ENCODE measurements at regions not wholly inside any gene's neighbourhood (a gene's known extent, or its start where the extent isn't known, plus 50 kb on each side); places are given as distances from the start of the nearest gene placed in this dataset.

DNA sequence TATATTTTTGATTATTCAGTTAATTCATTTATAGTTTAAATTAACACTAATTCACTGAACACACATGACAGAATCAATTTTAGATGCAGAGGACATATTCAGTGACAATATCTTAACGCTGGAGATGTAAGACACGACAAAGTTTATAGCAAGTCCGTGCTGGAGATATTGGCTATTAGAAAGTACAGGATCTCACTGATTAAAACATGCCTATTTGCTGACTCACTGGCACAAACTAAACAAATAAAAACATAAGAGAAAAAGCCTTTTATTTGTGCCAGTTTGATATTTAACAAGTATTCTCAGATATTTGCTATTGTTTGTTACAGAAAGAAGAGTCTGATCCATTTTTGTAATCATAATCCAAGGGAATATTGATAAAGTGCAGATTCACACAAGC is 1122.9 kb upstream of the B3GALT2 start:
- no peaks in the 10 kb centered on the region for H3K9me3 Mint-ChIP-seq
- H3K36me3 Mint-ChIP-seq (ENCODE audit: low read depth): no peaks in the 10 kb centered on the region
- no peak overlapping the region for H3K27ac Mint-ChIP-seq
- no peaks in the 10 kb centered on the region for H3K4me1 Mint-ChIP-seq
- no peaks in the 10 kb centered on the region for H3K27me3 Mint-ChIP-seq (ENCODE audit: low read depth)
- TF ChIP-seq, protein P1, sequence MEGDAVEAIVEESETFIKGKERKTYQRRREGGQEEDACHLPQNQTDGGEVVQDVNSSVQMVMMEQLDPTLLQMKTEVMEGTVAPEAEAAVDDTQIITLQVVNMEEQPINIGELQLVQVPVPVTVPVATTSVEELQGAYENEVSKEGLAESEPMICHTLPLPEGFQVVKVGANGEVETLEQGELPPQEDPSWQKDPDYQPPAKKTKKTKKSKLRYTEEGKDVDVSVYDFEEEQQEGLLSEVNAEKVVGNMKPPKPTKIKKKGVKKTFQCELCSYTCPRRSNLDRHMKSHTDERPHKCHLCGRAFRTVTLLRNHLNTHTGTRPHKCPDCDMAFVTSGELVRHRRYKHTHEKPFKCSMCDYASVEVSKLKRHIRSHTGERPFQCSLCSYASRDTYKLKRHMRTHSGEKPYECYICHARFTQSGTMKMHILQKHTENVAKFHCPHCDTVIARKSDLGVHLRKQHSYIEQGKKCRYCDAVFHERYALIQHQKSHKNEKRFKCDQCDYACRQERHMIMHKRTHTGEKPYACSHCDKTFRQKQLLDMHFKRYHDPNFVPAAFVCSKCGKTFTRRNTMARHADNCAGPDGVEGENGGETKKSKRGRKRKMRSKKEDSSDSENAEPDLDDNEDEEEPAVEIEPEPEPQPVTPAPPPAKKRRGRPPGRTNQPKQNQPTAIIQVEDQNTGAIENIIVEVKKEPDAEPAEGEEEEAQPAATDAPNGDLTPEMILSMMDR (IDR thresholded peaks at IDR 0.05; ENCODE audit: unreplicated experiment in 3 of 3): no peak
- H3K4me3 Mint-ChIP-seq: no peak overlapping the region

DNA sequence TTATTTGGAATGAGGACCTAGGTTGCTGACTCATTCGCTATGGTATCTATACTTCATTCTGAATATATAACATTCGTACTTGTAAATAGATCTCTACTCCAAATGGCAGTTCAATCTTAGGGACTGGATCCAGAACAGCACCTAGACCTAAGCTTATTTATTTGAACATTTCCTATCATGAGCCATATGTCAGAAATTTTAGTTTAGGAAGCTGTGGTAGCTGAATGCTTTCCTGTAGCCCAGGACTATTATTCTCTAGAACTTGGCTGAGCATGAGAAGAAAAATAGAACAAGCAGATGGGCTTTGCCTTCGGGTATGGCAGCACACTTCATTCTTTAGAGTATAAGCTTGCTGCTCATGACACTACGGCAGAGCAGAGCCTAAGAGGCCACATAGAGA is 1114.4 kb upstream of the B3GALT2 start:
- Mint-ChIP-seq H3K36me3 (ENCODE audit: low read depth) (no peaks in the 10 kb centered on the region), H3K27ac (no peak overlapping the region), H3K4me3 (no peak overlapping the region), H3K27me3 (ENCODE audit: low read depth) (no peaks in the 10 kb centered on the region), H3K4me1 (no peaks in the 10 kb centered on the region), H3K9me3 (no peaks in the 10 kb centered on the region)
- TF ChIP-seq, protein P1 (IDR thresholded peaks at IDR 0.05; ENCODE audit: unreplicated experiment in 3 of 3): no peak

DNA sequence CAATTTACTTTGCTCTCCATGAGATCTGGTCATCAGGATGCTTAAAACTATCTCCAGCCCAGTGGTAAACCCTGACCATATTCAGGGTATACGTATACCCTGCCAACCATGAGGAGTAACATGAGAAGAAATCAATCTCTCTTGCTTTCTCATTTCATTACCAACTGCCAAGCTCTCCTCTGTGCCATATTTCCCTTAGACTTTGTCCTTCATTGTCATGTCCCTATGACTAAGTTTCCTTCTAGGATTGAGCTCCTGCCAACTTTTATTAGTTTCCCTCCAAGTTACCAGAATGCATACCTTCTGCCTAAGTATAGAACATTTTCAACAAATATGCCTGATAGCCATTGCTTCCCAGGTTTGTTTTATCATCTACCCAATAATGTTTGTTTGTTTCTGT is 1113.9 kb upstream of the B3GALT2 start:
- H3K4me1 Mint-ChIP-seq: no peaks in the 10 kb centered on the region
- no peak overlapping the region for H3K4me3 Mint-ChIP-seq
- H3K36me3 Mint-ChIP-seq (ENCODE audit: low read depth): no peaks in the 10 kb centered on the region
- TF ChIP-seq, protein P1 (IDR thresholded peaks at IDR 0.05; ENCODE audit: unreplicated experiment in 3 of 3): no peak
- H3K27me3 Mint-ChIP-seq (ENCODE audit: low read depth): no peaks in the 10 kb centered on the region
- H3K9me3 Mint-ChIP-seq: no peaks in the 10 kb centered on the region
- H3K27ac Mint-ChIP-seq: no peak overlapping the region

DNA sequence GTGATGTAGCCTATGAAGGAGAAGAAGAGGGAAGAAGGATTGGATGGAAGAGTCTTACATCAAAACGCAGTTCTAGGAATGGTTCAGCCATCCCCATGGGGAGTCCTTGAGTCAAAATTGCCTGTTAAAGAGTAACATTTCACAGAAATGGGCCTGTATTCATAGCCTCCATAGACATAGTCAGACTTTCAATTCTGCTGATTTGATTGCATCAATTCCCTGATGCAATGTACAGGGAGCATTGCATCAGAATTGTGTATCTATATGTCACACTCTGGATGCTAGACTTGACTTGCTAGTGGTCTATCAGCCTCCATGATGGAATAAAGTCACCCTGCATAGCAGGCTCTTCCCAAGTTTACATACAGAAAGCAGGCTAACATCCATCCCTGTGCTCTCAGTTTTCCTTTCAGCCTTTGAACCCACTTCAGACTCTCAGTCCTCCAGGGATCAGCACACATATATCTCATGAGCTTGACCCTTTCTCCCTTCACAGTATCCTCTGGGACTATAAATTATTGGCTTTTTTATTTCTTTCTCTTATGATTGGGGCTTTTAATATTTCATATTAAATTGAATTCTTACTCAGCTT is 1111.7 kb upstream of the B3GALT2 start:
- TF ChIP-seq, protein P1 (IDR thresholded peaks at IDR 0.05; ENCODE audit: unreplicated experiment in 3 of 3): no peak
- H3K9me3 Mint-ChIP-seq: no peaks in the 10 kb centered on the region
- H3K36me3 Mint-ChIP-seq (ENCODE audit: low read depth): no peaks in the 10 kb centered on the region
- no peaks in the 10 kb centered on the region for H3K27me3 Mint-ChIP-seq (ENCODE audit: low read depth)
- no peak overlapping the region for H3K27ac Mint-ChIP-seq
- H3K4me3 Mint-ChIP-seq: no peak overlapping the region
- no peaks in the 10 kb centered on the region for H3K4me1 Mint-ChIP-seq

DNA sequence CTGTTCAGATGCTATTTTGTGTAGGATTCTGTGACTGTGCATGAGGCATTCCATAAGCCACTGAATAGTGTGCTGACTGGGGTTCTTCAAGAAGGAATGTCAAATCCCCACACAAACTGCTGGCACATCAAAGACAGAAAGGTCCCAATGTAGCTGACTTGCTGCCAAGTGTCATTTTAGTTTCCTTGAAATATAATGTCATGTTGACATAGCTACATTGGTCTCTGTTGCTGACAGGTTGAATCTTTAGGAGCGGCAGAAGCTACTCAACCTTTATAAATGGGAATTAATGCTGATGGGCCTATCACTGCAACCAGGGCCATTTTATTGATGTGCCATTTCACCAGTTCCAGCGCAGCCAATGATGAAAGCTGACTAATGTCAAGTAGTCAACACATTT is 1110.7 kb upstream of the B3GALT2 start:
- H3K27ac Mint-ChIP-seq: no peak overlapping the region
- H3K4me3 Mint-ChIP-seq: no peak overlapping the region
- TF ChIP-seq, protein P1 (IDR thresholded peaks at IDR 0.05; ENCODE audit: unreplicated experiment in 3 of 3): no peak
- no peaks in the 10 kb centered on the region for H3K4me1 Mint-ChIP-seq
- no peaks in the 10 kb centered on the region for H3K9me3 Mint-ChIP-seq
- H3K27me3 Mint-ChIP-seq (ENCODE audit: low read depth): no peaks in the 10 kb centered on the region
- no peaks in the 10 kb centered on the region for H3K36me3 Mint-ChIP-seq (ENCODE audit: low read depth)

DNA sequence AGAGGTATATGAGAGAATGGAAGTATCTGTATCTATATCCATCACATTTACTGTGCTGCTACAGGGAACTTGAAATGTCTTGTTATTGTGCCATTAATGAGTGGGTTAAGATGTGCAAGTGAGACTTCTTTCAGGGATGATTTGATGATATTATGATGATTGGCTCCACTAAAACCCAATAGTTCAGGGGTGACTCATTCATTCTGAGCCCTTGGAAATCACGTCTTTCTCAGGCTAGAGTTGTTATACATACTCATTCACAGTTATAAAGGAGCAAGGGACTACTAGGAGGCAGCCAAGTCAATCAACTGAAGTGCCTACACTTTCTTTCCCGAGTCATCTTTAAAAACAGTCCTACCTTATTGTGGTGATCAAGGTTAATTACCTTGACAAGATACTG is 1109.8 kb upstream of the B3GALT2 start:
- no peak overlapping the region for H3K4me3 Mint-ChIP-seq
- TF ChIP-seq, protein P1 (IDR thresholded peaks at IDR 0.05; ENCODE audit: unreplicated experiment in 3 of 3): no peak
- H3K27ac Mint-ChIP-seq: no peak overlapping the region
- no peaks in the 10 kb centered on the region for H3K9me3 Mint-ChIP-seq
- no peaks in the 10 kb centered on the region for H3K27me3 Mint-ChIP-seq (ENCODE audit: low read depth)
- no peaks in the 10 kb centered on the region for H3K4me1 Mint-ChIP-seq
- H3K36me3 Mint-ChIP-seq (ENCODE audit: low read depth): no peaks in the 10 kb centered on the region
